Keratinocyte (primary cell): ENCODE measurements at regions not wholly inside any gene's neighbourhood (a gene's known extent, or its start where the extent isn't known, plus 50 kb on each side); places are given as distances from the start of the nearest gene placed in this dataset.
"Not testable (repeated sequence)": the region's sequence is repeated elsewhere in the genome, so short reads cannot be mapped to it uniquely, and the experiment has no call there.

Source experiments
- DNase-seq: peaks from one replicate; pipeline ENCODE4 v3.0.0-alpha.2; 2011; ENCODE audit warnings: low read depth, missing footprints, low spot score
- FAIRE-seq: peaks from 2 replicates; lab custom pipeline; 2011; peaks lifted over from hg19 to GRCh38; lab: Jason Lieb, UNC
- H2AFZ ChIP-seq: 2 replicates; pipeline ENCODE4 v1.6.0; 2012; ENCODE audit warnings: low read length, control low read depth, inconsistent platforms; ENCODE audit not compliant: control insufficient read depth
- H3K27ac ChIP-seq: 2 replicates; pipeline ENCODE4 v1.5.1; 2011; ENCODE audit warnings: low read length; ENCODE audit not compliant: control insufficient read depth, insufficient read depth
- H3K27me3 ChIP-seq: 3 replicates; pipeline ENCODE4 v1.6.0; 2011; ENCODE audit warnings: low read length; ENCODE audit not compliant: control insufficient read depth, insufficient read depth; ENCODE audit errors: extremely low read depth
- H3K36me3 ChIP-seq, 2 experiments: 2 replicates in 1 of 2; 3 replicates in 1 of 2; pipeline ENCODE4 v1.5.1; 2011; ENCODE audit warnings: low read length in 2 of 2, mild to moderate bottlenecking in 1 of 2; ENCODE audit not compliant: control insufficient read depth in 2 of 2, insufficient read depth in 2 of 2; ENCODE audit errors: extremely low read depth in 1 of 2
- H3K4me1 ChIP-seq: 3 replicates; pipeline ENCODE4 v1.5.1; 2011; ENCODE audit warnings: low read length; ENCODE audit not compliant: control insufficient read depth, insufficient read depth; ENCODE audit errors: extremely low read depth
- H3K4me2 ChIP-seq: 3 replicates; pipeline ENCODE4 v1.6.0; 2011; ENCODE audit warnings: low read depth, low read length; ENCODE audit not compliant: control insufficient read depth, insufficient read depth; ENCODE audit errors: extremely low read depth
- H3K4me3 ChIP-seq, 3 experiments: fragments of 200-600 bp in 1 of 3; sonication (generic) in 1 of 3; 2 replicates in 2 of 3; 3 replicates in 1 of 3; pipeline ENCODE4 v1.5.1; 2011 to 2016; ENCODE audit warnings: low read length in 3 of 3, mild to moderate bottlenecking in 3 of 3, control low read depth in 2 of 3, inconsistent platforms in 1 of 3, low read depth in 1 of 3, mixed read lengths in 1 of 3, mixed run types in 1 of 3, moderate library complexity in 1 of 3; ENCODE audit not compliant: control insufficient read depth in 2 of 3, insufficient read depth in 2 of 3; ENCODE audit errors: extremely low read depth in 1 of 3
- H3K79me2 ChIP-seq: 2 replicates; pipeline ENCODE4 v1.6.0; 2012; ENCODE audit warnings: low read length; ENCODE audit not compliant: control insufficient read depth, insufficient read depth
- H3K9ac ChIP-seq: 3 replicates; pipeline ENCODE4 v1.6.0; 2011; ENCODE audit warnings: low read length; ENCODE audit not compliant: control insufficient read depth, insufficient read depth; ENCODE audit errors: extremely low read depth
- H3K9me1 ChIP-seq: 3 replicates; pipeline ENCODE4 v1.6.0; 2011; ENCODE audit warnings: low read length; ENCODE audit not compliant: control insufficient read depth, insufficient read depth; ENCODE audit errors: extremely low read depth
- H3K9me3 ChIP-seq: 2 replicates; pipeline ENCODE4 v1.5.1; 2012; ENCODE audit warnings: low read depth, low read length; ENCODE audit not compliant: control insufficient read depth
- H4K20me1 ChIP-seq: 3 replicates; pipeline ENCODE4 v1.6.0; 2011; ENCODE audit warnings: low read length; ENCODE audit not compliant: control insufficient read depth, insufficient read depth; ENCODE audit errors: extremely low read depth
- dilution Hi-C: fragments of 300-500 bp; cut with MboI; formaldehyde crosslinking; loops from one replicate; pipeline ENCODE4 v1.7.0; 2020; ENCODE audit warnings: low sequenced_read_pairs; ENCODE audit not compliant: extremely low pct_ligation_motif_present

DNA sequence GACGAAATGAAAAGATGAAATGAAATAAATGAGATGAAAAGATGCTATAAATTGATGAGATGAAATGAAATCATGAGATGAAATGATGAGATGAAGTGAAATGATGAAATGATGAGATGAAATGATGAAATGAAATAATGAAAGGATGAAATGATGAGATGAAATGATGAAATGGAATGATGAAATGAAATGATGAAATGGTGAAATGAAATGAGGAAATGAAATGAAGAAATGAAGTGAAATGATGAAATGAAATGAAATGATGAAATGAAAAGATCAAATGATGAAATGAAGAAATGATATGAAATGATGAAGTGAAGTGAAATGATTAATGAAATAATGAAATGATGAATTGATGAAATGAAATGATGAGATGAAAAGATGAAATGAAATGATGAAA lies 138.5 kb upstream of the ERV3-1 start:
- H3K4me3 ChIP-seq, H3K27me3 ChIP-seq, FAIRE-seq, H3K9me1 ChIP-seq, H2AFZ ChIP-seq, H3K9me3 ChIP-seq, H3K4me2 ChIP-seq, DNase-seq, H3K4me1 ChIP-seq, dilution Hi-C loops, H3K27ac ChIP-seq, H3K9ac ChIP-seq, H3K36me3 ChIP-seq, H3K79me2 ChIP-seq, H4K20me1 ChIP-seq: not testable (repeated sequence)

GRCh38 chr7:65144557-65144956 lies 138.1 kb upstream of the ERV3-1 start:
- H3K27me3 ChIP-seq, H3K36me3 ChIP-seq, H4K20me1 ChIP-seq, H3K9me1 ChIP-seq, H3K4me2 ChIP-seq, H3K9ac ChIP-seq, DNase-seq, H3K79me2 ChIP-seq, H2AFZ ChIP-seq, H3K27ac ChIP-seq, FAIRE-seq, dilution Hi-C loops, H3K9me3 ChIP-seq, H3K4me1 ChIP-seq, H3K4me3 ChIP-seq: not testable (repeated sequence)

DNA sequence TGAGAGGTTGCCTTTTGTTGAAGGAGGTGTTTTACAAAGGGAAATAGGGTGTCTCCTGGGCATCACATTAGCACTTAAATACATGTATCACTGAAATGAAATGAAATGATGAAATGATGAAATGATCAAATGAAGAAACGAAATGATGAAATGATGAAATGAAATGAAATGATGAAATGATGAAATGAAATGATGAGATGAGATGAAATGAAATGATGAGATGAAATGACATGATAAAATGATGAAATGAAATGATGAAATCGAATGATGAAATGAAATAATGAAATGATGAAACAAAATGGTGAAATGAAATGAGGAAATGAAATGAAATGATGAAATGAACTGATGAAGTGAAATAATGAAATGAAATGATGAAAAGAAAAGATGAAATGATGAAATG lies 137.6 kb upstream of the ERV3-1 start:
- H3K4me1 ChIP-seq, dilution Hi-C loops, H3K4me2 ChIP-seq, H3K9ac ChIP-seq, H4K20me1 ChIP-seq, H3K9me1 ChIP-seq, H3K36me3 ChIP-seq, H3K4me3 ChIP-seq, DNase-seq, H3K27me3 ChIP-seq, H3K9me3 ChIP-seq, H3K27ac ChIP-seq, H3K79me2 ChIP-seq, H2AFZ ChIP-seq, FAIRE-seq: not testable (repeated sequence)

- FAIRE-seq, dilution Hi-C loops: not testable (repeated sequence)
Measured at GRCh38 chr7:65141894-65142293, 135.4 kb upstream of the ERV3-1 start.

DNA sequence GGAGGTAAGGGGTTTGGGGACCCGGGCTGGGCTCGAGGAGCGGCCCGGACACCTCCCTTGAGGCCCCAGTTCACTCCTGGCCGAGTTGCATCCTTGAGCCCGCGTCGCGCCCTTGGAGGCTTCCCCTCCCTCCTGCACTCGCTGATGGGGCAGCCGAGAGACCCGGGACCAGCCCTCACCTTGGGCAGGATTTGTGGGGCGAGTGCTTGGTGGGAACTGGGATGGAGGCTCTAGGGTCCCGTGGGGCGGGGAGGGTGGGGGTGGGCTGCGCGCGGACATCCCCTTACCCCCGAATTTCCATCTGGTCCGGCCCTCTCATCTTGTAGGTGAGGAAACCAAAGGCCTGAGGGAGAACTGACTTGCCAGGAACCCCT lies 134.9 kb upstream of the ERV3-1 start:
- dilution Hi-C loops, H3K36me3 ChIP-seq, H3K9me3 ChIP-seq, H4K20me1 ChIP-seq, H3K4me3 ChIP-seq, DNase-seq, H2AFZ ChIP-seq, H3K4me1 ChIP-seq, H3K9ac ChIP-seq, H3K79me2 ChIP-seq, H3K27me3 ChIP-seq, H3K27ac ChIP-seq, H3K4me2 ChIP-seq, FAIRE-seq, H3K9me1 ChIP-seq: not testable (repeated sequence)

More at GRCh38 chr7:65141894-65142293, 135.4 kb upstream of the ERV3-1 start:
- H3K9me1 ChIP-seq, H3K36me3 ChIP-seq, H3K27me3 ChIP-seq, DNase-seq, H4K20me1 ChIP-seq, H3K4me3 ChIP-seq, H3K4me2 ChIP-seq, H3K9me3 ChIP-seq, H3K79me2 ChIP-seq, H3K9ac ChIP-seq, H3K4me1 ChIP-seq, H2AFZ ChIP-seq, H3K27ac ChIP-seq: not testable (repeated sequence)
